HCT116 (cell line): ENCODE measurements at regions not wholly inside any gene's neighbourhood (a gene's known extent, or its start where the extent isn't known, plus 50 kb on each side); places are given as distances from the start of the nearest gene placed in this dataset.

Experiments used
- ATAC-seq: fragments of 200-7000 bp; cut with Tn5 transposase; 2 replicates; pipeline ENCODE4 v1.9.1; 2020; ENCODE audit warnings: mild to moderate bottlenecking, moderate library complexity
- BruUV-seq: library from RNA; stranded (reverse); fragments of 400-500 nt; replicated peaks from 2 replicates; lab custom pipeline; 2021; lab: Mats Ljungman, UMichigan
- CTCF ChIA-PET: fragments of 300-600 bp; sonication (Branson Sonifier 250); formaldehyde crosslinking; loops from one replicate; lab custom pipeline; 2021; ENCODE audit warnings: antibody characterized with exemption; lab: Charles Lee
- POLR2A ChIA-PET: fragments of 300-600, 350-600 bp; sonication (Branson Sonifier 250); formaldehyde crosslinking; loops from one replicate; lab custom pipeline; 2021; ENCODE audit warnings: antibody characterized with exemption; lab: Charles Lee
- RAD21 ChIA-PET, 2 experiments: fragments of 300-600 bp; sonication (Branson Sonifier 250); formaldehyde crosslinking; loops; one replicate each; lab custom pipeline; 2023; ENCODE audit warnings: low total read pairs in 2 of 2; ENCODE audit not compliant: uncharacterized antibody in 2 of 2, unreplicated experiment in 2 of 2, low non-redundant PET in 1 of 2; lab: Charles Lee
- DNase-seq: peaks from one replicate; pipeline ENCODE4 v3.0.0-alpha.2; 2010; ENCODE audit warnings: low read depth, low spot score
- H2AFZ ChIP-seq: fragments of 200-600 bp; shearing (Covaris generic), sonication (generic); 2 replicates; pipeline ENCODE4 v1.6.1; 2017; ENCODE audit warnings: low read depth, mixed run types, mixed read lengths, antibody characterized with exemption, low read length; ENCODE audit not compliant: poor library complexity, severe bottlenecking
- H3K27ac ChIP-seq: 2 replicates; pipeline ENCODE4 v1.5.1; 2012; ENCODE audit warnings: low read depth, low read length
- H3K27me3 ChIP-seq: fragments of 200-600 bp; sonication (generic); 2 replicates; pipeline ENCODE4 v1.6.1; 2016; ENCODE audit warnings: mixed run types, low read length, mixed read lengths; ENCODE audit not compliant: insufficient read depth
- H3K36me3 ChIP-seq, 2 experiments: fragments of 200-500 bp in 1 of 2; fragments of 200-600 bp in 1 of 2; sonication (Bioruptor generic) in 1 of 2; sonication (generic) in 1 of 2; 2 replicates each; pipeline versions ENCODE4 v1.5.1 to v1.6.1; 2014 to 2016; ENCODE audit warnings: low read length in 2 of 2, inconsistent platforms in 1 of 2, mixed read lengths in 1 of 2, mixed run types in 1 of 2; ENCODE audit not compliant: insufficient read depth in 2 of 2, control insufficient read depth in 1 of 2
- H3K4me1 ChIP-seq, 2 experiments: fragments of 200-600 bp in 1 of 2; sonication (generic) in 1 of 2; 2 replicates each; pipeline versions ENCODE4 v1.5.1 to v1.6.1; 2012 to 2017; ENCODE audit warnings: low read length in 2 of 2, inconsistent platforms in 1 of 2, mild to moderate bottlenecking in 1 of 2, mixed read lengths in 1 of 2, mixed run types in 1 of 2, moderate library complexity in 1 of 2; ENCODE audit not compliant: insufficient read depth in 2 of 2, control insufficient read depth in 1 of 2
- H3K4me2 ChIP-seq: fragments of 200-600 bp; sonication (generic); 2 replicates; pipeline ENCODE4 v1.6.1; 2017; ENCODE audit warnings: mixed run types, low read length, mixed read lengths
- H3K4me3 ChIP-seq, 2 experiments: fragments of 200-600 bp in 1 of 2; sonication (generic) in 1 of 2; replicated peaks in 1 of 2; 2 replicates each; pipeline ENCODE4 v1.5.1; 2011 to 2016; ENCODE audit warnings: low read length in 2 of 2, control low read depth in 1 of 2, low read depth in 1 of 2, mild to moderate bottlenecking in 1 of 2, mixed read lengths in 1 of 2, mixed run types in 1 of 2
- H3K79me2 ChIP-seq: fragments of 200-600 bp; sonication (generic); 2 replicates; pipeline ENCODE4 v1.6.1; 2017; ENCODE audit warnings: mild to moderate bottlenecking, mixed run types, low read length, moderate library complexity, mixed read lengths; ENCODE audit not compliant: insufficient read depth
- H3K9ac ChIP-seq: fragments of 200-600 bp; sonication (generic); 2 replicates; pipeline ENCODE4 v1.6.1; 2016; ENCODE audit warnings: low read length, mixed read lengths
- H3K9me2 ChIP-seq: fragments of 200-600 bp; sonication (generic), shearing (Covaris generic); 2 replicates; pipeline ENCODE4 v1.6.1; 2017; ENCODE audit warnings: mixed run types, mild to moderate bottlenecking, moderate library complexity; ENCODE audit not compliant: insufficient read depth
- H3K9me3 ChIP-seq, 2 experiments: fragments of 200-500 bp in 1 of 2; fragments of 200-600 bp in 1 of 2; sonication (Bioruptor generic) in 1 of 2; sonication (generic) in 1 of 2; 2 replicates each; pipeline ENCODE4 v1.6.1; 2014 to 2017; ENCODE audit warnings: low read length in 2 of 2, mixed read lengths in 2 of 2, inconsistent platforms in 1 of 2, low read depth in 1 of 2, mild to moderate bottlenecking in 1 of 2, mixed run types in 1 of 2, moderate library complexity in 1 of 2; ENCODE audit not compliant: control insufficient read depth in 1 of 2, insufficient read depth in 1 of 2
- H4K20me1 ChIP-seq: fragments of 200-600 bp; sonication (generic), shearing (Covaris generic); 2 replicates; pipeline ENCODE4 v1.6.1; 2017; ENCODE audit warnings: mixed run types, mild to moderate bottlenecking, moderate library complexity; ENCODE audit not compliant: insufficient read depth
- ATF3 ChIP-seq: IDR thresholded peaks from 2 replicates; pipeline ENCODE4 v1.6.1; 2012
- CEBPB ChIP-seq: IDR thresholded peaks from 2 replicates; pipeline ENCODE4 v1.6.1; 2012; ENCODE audit warnings: low read depth
- EGR1 ChIP-seq: IDR thresholded peaks from 2 replicates; pipeline ENCODE4 v1.6.1; 2012; ENCODE audit warnings: low read depth
- FOSL1 ChIP-seq: IDR thresholded peaks from 2 replicates; pipeline ENCODE4 v1.6.1; 2012; ENCODE audit warnings: low read depth
- JUND ChIP-seq: IDR thresholded peaks from 2 replicates; pipeline ENCODE4 v1.6.1; 2012
- RAD21 ChIP-seq: IDR thresholded peaks from 2 replicates; pipeline ENCODE4 v1.6.1; 2012; ENCODE audit warnings: low read depth, mild to moderate bottlenecking
- REST ChIP-seq: IDR thresholded peaks from 2 replicates; pipeline ENCODE4 v1.6.1; 2012; ENCODE audit warnings: low read depth
- SIN3A ChIP-seq: IDR thresholded peaks from 2 replicates; pipeline ENCODE4 v1.6.1; 2012; ENCODE audit warnings: low read depth
- SP1 ChIP-seq: IDR thresholded peaks from 2 replicates; pipeline ENCODE4 v1.6.1; 2012; ENCODE audit warnings: low read depth
- ZBTB33 ChIP-seq: IDR thresholded peaks from 2 replicates; pipeline ENCODE4 v1.6.1; 2011; ENCODE audit warnings: mild to moderate bottlenecking, low read length, moderate library complexity; ENCODE audit not compliant: insufficient replicate concordance; ENCODE audit errors: extremely low read depth
- ZNF274 ChIP-seq: fragments of 200-500 bp; sonication (Bioruptor generic); IDR thresholded peaks from 2 replicates; pipeline ENCODE4 v1.6.1; 2014; ENCODE audit warnings: mild to moderate bottlenecking, low read depth, low read length, inconsistent platforms
- intact Hi-C: fragments of 100-400 bp; cut with micrococcal nuclease; formaldehyde crosslinking; loops from 2 replicates; pipeline ENCODE4 v1.10.0; 2022

GRCh38 chr1:106979371-106979770 is 77.1 kb upstream of the PRMT6 start:
- no peak overlapping the region for H3K9ac ChIP-seq
- no TSS peak for BruUV-seq
- H3K79me2 ChIP-seq = no peaks in the 10 kb centered on the region
- CTCF ChIA-PET = no interaction called here
- H3K9me3 ChIP-seq = peaks cover 0 to 9% of the 10 kb centered on the region in 2 experiments; a peak in 1 of 4 replicates
- RAD21 ChIA-PET = no interaction called here
- no peaks in the 10 kb centered on the region for H3K27me3 ChIP-seq
- no peak overlapping the region for H3K4me3 ChIP-seq
- TF ChIP-seq ZNF274 (no peak), EGR1 (no peak), FOSL1 (no peak)
- TF ChIP-seq, all 23 proteins: peak for 0
- H2AFZ ChIP-seq = no peak overlapping the region
- H3K4me1 ChIP-seq = no peaks in the 10 kb centered on the region
- POLR2A ChIA-PET = no interaction called here
- H3K36me3 ChIP-seq = no peaks in the 10 kb centered on the region
- DNase-seq = no peak
- no peak overlapping the region for H3K4me2 ChIP-seq
- no peak overlapping the region for H3K27ac ChIP-seq
- no peaks in the 10 kb centered on the region for H4K20me1 ChIP-seq
- intact Hi-C loops = no loop called here
- no peak for ATAC-seq
- no peaks in the 10 kb centered on the region for H3K9me2 ChIP-seq

- intact Hi-C loops = no loop called here
- no peaks in the 10 kb centered on the region for H4K20me1 ChIP-seq
- no peak overlapping the region for H3K4me3 ChIP-seq
- no peaks in the 10 kb centered on the region for H3K36me3 ChIP-seq
- H3K79me2 ChIP-seq = no peaks in the 10 kb centered on the region
- BruUV-seq = no TSS peak
- RAD21 ChIA-PET = no interaction called here
- no peak for DNase-seq
- TF ChIP-seq SP1 (no peak), JUND (no peak), RAD21 (no peak), ZBTB33 (no peak), ATF3 (no peak), SIN3A (no peak), CEBPB (no peak), REST (no peak)
- TF ChIP-seq, all 23 proteins: peak for 0
- ChIA-PET POLR2A (no interaction called here), CTCF (no interaction called here)
- no peaks in the 10 kb centered on the region for H3K9me2 ChIP-seq
- no peak overlapping the region for H3K9ac ChIP-seq
- peaks cover 0 to 9% of the 10 kb centered on the region in 2 experiments; a peak in 1 of 4 replicates for H3K9me3 ChIP-seq
- H3K27me3 ChIP-seq = no peaks in the 10 kb centered on the region
- H2AFZ ChIP-seq = no peak overlapping the region
- no peak for ATAC-seq
- no peaks in the 10 kb centered on the region for H3K4me1 ChIP-seq
- H3K27ac ChIP-seq = no peak overlapping the region
- H3K4me2 ChIP-seq = no peak overlapping the region
These were observed 76.4 kb upstream of the PRMT6 start for GRCh38 chr1:106980121-106980520.
